ENCODE measurements at regions not wholly inside any gene's neighbourhood (a gene's known extent, or its start where the extent isn't known, plus 50 kb on each side); places are given as distances from the start of the nearest gene placed in this dataset.

- no peak for DNase-seq
Observed at GRCh38 chr5:61974680-61975079, 331.3 kb upstream of the KIF2A start.

DNA sequence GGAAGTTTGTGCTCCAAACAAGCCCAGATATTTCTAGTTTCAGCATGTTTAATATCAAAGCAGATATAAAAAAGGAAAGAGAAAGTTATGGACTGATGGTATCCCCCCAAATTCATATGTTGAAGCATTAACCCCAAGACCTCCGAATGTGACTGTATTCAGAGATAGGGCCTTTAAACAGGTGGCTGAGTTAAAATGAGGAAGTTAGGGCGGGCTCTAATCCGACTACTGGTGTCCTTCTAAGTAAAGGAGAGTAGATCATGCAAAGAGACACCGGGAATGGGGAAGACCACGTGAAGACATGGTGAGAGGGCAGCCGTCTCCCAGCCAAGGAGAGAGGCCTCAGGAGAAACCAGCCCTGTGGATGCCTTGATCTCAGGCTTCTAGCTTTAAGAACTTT, 324.1 kb upstream of the KIF2A start:
- DNase-seq: no peak

DNA sequence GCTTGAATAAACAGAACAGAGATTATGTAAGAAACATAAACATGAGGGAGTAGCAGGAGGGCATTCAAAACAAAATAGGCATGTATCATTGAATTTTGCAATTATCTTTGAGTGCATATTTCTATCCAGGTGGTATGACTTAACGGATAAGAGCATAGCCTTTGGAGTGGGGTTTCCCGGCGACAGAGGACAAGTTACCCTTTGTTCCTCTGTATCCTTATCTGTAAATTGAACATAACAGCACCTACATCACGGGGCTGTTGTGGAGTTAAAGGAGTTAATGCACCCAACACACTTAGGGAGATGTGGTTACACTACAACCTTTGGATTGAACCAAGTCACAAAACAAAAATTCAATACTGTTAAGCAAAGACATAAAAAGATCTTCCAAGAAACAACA, 314.6 kb upstream of the KIF2A start:
- DNase-seq: no peak

GRCh38 chr5:61991866-61992265, 314.1 kb upstream of the KIF2A start:
- DNase-seq: no peak

GRCh38 chr5:61993295-61993927, 312.6 kb upstream of the KIF2A start:
- no peak for DNase-seq

GRCh38 chr5:61994171-61994570, 311.8 kb upstream of the KIF2A start:
- DNase-seq: no peak

DNA sequence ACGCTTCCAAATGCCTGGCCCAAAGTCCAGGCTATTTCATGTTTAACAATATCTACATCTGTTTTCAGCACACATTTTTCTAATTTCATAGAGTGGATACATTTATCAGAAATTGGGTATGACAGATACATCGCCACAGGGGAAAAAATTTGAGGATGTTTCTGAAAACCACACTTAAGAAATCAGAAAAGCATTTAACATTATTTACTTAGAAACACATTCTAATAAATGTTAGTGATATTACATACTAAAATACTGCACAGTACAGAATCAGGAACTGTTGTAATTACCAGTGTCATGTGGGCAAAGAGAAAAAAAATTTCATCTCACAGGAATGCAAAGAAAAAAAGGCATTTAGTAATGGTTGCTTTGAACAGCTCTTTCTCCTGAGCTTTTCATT, 310.5 kb upstream of the KIF2A start:
- no peak for DNase-seq

DNA sequence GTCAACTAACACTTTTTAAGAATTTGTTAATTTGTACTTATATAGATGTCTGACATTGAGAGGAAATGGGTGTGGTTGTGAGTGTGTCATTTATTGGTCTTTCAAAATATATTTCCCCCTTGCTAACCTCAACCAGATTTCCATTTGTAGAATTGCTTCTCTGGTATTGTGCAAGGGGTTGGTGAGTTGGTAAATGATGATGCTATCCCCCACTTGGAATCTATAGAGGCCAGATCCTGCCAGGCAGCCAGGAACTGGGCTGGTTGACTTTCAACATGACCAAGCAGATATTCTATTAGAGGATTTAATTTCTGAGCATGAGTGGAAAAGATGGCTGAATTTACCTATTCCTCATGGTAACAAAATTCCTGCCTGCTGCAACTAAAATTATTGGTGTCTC, 306.6 kb upstream of the KIF2A start:
- no peak for DNase-seq

DNA sequence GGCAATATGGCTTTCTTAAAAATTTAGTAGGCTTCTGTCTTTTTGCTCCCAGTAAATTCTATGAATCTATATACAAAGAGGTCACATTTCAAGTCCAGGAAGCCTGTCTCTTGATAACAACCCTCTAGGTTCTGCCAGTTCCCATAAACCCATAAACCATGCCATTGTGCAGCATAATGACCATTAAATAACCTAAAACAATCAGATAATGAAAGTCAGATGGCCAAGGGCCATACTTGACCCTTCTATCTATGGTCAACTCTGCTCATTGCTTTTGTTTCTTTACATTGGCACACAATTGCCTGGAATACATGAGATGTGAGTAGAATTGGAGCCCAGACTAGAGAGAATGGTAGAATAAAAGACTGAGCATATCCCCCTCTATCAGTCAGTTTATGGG, 305.4 kb upstream of the KIF2A start:
- DNase-seq: no peak

DNA sequence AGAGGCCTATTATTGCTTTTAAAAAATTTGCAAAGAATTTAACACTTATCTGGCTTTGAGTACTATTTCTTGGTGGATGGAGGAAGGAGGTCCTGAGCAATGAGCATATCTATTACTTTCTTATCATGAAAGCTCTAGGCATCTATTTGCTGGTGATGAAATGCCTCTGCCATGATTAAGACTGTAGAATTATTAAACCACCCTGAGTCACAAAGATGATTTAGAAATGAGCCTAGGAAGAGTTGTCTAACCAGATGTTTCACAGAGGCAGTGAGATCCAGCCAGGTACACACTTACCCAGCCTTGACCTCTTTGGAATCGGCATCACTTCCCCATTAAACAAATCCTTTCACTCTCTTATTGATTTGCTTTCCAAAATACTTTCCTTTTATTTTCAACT, 304.4 kb upstream of the KIF2A start:
- DNase-seq: no peak

DNA sequence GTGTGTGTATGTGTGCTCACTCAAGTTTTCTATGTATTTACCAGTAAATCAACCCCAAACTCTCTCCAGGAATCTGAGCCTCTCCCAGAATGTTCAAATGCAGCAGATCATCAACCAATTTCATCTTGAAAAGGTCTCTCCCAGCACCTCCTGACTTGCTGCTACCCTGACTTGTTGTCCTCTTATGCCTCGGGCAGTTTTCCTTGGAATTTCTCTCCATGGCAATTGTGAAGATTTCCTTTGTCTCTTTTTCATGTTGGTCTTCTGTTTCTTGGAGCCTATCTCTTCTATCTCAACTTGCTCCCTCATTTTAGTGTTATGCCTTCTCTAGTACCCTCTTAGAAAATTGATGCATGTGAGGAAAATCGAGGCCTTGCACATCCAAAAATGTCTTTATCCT, 303.6 kb upstream of the KIF2A start:
- no peak for DNase-seq

GRCh38 chr5:62005551-62005950, 300.5 kb upstream of the KIF2A start:
- DNase-seq: no peak

GRCh38 chr5:62007457-62007856, 298.5 kb upstream of the KIF2A start:
- DNase-seq: no peak

GRCh38 chr5:62011089-62011664, 294.8 kb upstream of the KIF2A start:
- DNase-seq: no peak

DNA sequence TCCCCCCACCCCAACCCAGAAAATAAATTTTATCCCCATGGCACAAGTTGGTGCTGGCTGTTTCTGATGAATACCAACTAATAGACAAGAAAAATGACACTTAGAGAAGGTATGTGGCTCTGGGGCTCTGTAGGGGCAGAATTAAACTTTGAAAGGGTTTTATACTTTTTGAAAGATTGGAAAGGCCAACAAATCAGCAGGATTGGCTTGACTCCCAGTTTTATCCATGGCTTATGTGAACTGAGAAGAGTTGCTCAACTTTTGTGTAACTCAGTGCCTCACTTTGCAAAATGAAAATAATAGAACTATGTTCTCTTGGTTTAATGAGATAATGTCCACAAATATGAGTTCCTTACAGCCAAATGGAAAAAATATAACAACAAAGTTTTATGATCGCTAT, 288.9 kb upstream of the KIF2A start:
- DNase-seq: no peak

GRCh38 chr5:62029303-62029702, 276.7 kb upstream of the KIF2A start:
- no peak for DNase-seq

GRCh38 chr5:62030326-62030725, 275.7 kb upstream of the KIF2A start:
- DNase-seq: no peak

DNA sequence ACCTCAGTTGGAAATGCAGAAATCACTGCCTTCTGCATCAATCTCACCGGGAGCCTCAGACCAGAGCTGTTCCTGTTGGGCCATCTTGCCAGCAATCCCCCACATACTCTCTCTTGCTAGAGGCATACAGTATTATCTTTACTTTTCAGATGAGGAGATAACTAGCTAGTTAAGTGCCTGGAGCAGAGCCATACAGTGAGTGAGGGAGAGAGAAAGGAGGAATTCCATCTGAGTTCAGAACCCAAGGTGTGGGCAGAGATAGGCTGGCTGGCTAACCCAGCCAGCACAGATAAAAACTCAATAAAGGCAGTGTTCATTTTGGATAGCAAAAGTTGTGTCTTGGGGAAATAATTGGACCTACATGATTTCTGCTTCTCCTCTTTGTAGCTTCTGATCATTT, 268.0 kb upstream of the KIF2A start:
- DNase-seq: no peak

DNA sequence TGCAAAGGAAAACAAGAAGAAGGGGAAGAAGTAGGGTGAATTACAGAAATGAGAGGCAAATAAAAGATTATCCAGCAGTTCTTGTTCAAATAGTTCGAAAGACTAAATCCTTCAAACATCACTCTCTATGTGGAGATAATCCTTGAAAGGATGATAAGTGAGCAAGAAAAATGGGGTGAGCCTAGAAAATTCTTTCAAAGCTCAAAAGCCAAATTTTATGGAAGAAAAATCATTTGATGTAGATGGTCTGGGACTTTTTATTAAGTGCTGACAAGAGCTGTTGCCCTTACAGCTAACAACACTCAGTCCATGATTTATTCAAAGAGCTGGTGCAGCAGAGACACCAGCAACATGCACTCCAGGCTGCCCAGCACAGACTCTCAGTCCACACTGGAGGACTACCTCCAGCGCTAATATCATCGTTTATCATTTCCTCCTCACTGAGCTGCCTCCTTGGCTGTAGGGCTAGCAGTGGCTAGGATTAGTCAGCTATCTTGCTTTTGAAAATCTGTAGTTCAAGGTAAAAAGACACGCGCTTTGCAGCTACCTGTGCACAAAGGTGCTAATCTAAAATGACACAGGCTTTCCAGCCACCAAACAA, 264.8 kb upstream of the KIF2A start:
- DNase-seq: no peak

DNA sequence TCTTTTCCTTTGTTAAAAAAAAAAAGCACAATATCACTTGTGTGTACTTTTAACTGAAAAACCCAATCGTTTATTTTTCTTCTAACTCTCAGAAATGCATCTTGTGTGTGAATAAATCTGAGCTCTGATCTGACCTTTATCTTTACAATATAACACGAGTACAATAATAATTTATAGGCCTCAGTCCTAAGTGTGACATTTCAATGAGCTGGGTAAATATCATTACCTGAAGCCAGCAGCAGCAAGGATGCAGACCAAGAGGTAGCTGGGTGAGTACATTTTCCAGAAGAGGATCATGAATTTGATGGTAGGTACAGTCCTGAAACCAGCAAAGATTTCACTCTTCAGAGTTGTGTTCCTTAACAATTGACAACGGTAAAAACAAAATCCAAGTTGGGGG, 264.0 kb upstream of the KIF2A start:
- DNase-seq: no peak

- DNase-seq: no peak
Observed at GRCh38 chr5:62043289-62044280, 262.4 kb upstream of the KIF2A start.

- no peak for DNase-seq
Observed at GRCh38 chr5:62044989-62045388, 261.0 kb upstream of the KIF2A start.

DNA sequence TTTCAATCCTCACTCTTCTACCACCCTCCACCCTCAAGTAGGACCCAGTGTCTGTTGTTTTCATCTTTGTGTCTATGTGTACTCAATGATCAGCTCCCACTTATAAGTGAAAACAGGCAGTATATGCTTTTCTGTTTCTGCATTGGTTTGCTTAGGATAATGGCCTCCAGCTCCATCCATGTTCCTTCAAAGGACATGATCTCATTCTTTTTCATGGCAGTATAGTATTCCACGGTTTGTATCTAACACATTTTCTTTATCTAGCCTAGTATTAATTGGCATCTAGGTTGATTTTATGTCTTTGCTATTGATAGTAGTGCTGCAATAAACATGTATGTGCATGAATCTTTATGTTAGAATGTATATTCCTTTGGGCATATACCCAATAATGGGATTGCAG, 259.8 kb upstream of the KIF2A start:
- DNase-seq: no peak

DNA sequence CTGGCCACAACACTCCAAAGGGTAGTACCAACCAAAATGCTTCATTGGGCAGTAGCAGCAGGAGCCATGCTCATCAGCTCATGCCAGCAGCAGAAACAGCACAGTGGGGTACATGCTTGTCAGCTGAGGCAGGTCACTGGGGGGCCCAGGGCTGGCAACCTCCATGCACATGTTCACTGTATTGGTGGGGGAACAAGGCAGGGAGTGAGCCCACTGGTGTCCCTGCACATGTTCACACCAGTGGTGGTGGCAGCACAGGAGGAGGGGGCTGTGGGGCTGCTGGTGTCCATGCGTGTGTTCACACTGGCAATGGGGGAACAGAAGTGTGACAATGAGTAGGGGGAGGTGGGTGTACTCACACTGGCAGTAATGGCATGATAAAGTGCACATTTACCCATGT, 254.3 kb upstream of the KIF2A start:
- no peak for DNase-seq
